Prostate gland (tissue), 2 donors: ENCODE measurements at regions not wholly inside any gene's neighbourhood (a gene's known extent, or its start where the extent isn't known, plus 50 kb on each side); places are given as distances from the start of the nearest gene placed in this dataset.

Experiments
- POLR2A ChIP-seq: fragments of 450-650 bp; IDR thresholded peaks from one replicate; pipeline ENCODE4 v1.6.1; 2016; ENCODE audit warnings: antibody characterized with exemption, mild to moderate bottlenecking
- TF ChIP-seq, protein P1 (sequence below), 4 experiments: fragments of 200-600 bp in 2 of 4; fragments of 450-650 bp in 2 of 4; sonication (generic) in 2 of 4; IDR thresholded peaks; 1 replicate in 3 of 4; 2 replicates in 1 of 4; pipeline ENCODE4 v1.5.1; 2016 to 2019; ENCODE audit warnings: antibody characterized with exemption in 4 of 4, mild to moderate bottlenecking in 2 of 4, moderate library complexity in 2 of 4

DNA sequence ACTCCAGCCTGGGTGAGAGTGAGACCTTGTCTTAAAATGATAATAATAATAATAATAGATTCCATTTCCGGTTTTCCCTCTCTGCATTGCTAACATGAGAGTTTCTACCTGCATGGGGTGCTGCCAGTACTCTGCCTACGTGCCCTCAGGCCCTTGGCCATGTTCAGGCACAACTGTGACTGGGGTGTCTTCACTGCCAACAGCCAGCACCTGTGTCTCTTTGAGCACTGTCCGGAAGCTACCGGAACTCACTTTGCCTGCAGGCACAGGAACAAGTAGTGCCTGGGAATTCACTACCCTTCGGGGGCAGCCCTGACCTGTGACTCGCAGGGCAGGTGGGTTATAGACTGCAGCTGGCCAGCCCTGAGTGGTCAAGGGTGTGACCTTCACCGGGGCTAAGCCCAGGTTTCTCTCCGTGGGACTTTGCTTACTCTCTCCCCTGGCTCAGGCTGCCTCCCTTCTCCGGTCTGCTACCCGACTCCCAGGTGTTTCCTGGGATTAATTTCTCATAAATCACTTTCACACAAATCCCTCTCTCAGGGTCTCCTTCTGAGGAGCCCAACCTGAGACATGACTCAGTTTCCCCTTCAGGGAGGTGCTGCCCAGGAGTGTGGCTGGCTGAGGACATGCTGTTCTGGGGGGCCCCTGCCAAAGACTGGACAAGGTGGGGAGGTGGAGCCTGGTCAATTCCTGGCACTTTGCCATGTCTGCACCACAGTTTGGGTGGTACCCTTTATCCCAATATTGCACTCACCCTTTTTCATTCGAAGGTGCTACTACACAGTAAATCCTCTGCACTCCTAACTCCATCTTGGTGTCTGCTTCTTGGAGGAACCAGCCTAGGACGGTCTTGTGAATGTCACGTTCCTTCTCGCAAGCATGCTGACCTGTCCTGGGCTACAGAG lies 79.5 kb upstream of the RALGAPA2 start:
- TF ChIP-seq, protein P1, sequence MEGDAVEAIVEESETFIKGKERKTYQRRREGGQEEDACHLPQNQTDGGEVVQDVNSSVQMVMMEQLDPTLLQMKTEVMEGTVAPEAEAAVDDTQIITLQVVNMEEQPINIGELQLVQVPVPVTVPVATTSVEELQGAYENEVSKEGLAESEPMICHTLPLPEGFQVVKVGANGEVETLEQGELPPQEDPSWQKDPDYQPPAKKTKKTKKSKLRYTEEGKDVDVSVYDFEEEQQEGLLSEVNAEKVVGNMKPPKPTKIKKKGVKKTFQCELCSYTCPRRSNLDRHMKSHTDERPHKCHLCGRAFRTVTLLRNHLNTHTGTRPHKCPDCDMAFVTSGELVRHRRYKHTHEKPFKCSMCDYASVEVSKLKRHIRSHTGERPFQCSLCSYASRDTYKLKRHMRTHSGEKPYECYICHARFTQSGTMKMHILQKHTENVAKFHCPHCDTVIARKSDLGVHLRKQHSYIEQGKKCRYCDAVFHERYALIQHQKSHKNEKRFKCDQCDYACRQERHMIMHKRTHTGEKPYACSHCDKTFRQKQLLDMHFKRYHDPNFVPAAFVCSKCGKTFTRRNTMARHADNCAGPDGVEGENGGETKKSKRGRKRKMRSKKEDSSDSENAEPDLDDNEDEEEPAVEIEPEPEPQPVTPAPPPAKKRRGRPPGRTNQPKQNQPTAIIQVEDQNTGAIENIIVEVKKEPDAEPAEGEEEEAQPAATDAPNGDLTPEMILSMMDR (IDR thresholded peaks at IDR 0.05): no peak
- TF ChIP-seq POLR2A: no peak
